Neural cell (in vitro differentiated cells): ENCODE measurements at regions not wholly inside any gene's neighbourhood (a gene's known extent, or its start where the extent isn't known, plus 50 kb on each side); places are given as distances from the start of the nearest gene placed in this dataset.

Experiments
- EP300 ChIP-seq: fragments of 450-650 bp; conservative IDR thresholded peaks from 2 replicates; pipeline ENCODE4 v1.6.1; 2014; ENCODE audit warnings: antibody characterized with exemption, mild to moderate bottlenecking, moderate library complexity; ENCODE audit not compliant: poor library complexity, severe bottlenecking
- EZH2 ChIP-seq: fragments of 200-600, 300-800 bp; shearing (Covaris generic), sonication (generic); IDR thresholded peaks from 2 replicates; pipeline ENCODE4 v1.6.1; 2014; ENCODE audit warnings: antibody characterized with exemption, low read length, borderline replicate concordance, mild to moderate bottlenecking; ENCODE audit not compliant: insufficient read depth, poor library complexity, severe bottlenecking
- POLR2AphosphoS5 ChIP-seq: IDR thresholded peaks from 2 replicates; pipeline ENCODE4 v1.6.1; 2012
- RAD21 ChIP-seq: fragments of 450-650 bp; conservative IDR thresholded peaks from 2 replicates; pipeline ENCODE4 v1.6.1; 2014; ENCODE audit warnings: antibody characterized with exemption, mild to moderate bottlenecking, moderate library complexity
- SMC3 ChIP-seq: fragments of 450-650 bp; conservative IDR thresholded peaks from 2 replicates; pipeline ENCODE4 v1.6.1; 2014; ENCODE audit warnings: antibody characterized with exemption, mild to moderate bottlenecking, moderate library complexity; ENCODE audit not compliant: poor library complexity
- TAF1 ChIP-seq: IDR thresholded peaks from 2 replicates; pipeline ENCODE4 v1.6.1; 2012; ENCODE audit warnings: low read depth
- TF ChIP-seq, protein P1 (sequence below): fragments of 450-650 bp; IDR thresholded peaks from 2 replicates; pipeline ENCODE4 v1.5.1; 2014; ENCODE audit warnings: antibody characterized with exemption, mild to moderate bottlenecking, moderate library complexity; ENCODE audit not compliant: poor library complexity, severe bottlenecking
- TF ChIP-seq, protein P2 (sequence below): IDR thresholded peaks from 2 replicates; pipeline ENCODE4 v1.6.1; 2012; ENCODE audit warnings: borderline replicate concordance

DNA sequence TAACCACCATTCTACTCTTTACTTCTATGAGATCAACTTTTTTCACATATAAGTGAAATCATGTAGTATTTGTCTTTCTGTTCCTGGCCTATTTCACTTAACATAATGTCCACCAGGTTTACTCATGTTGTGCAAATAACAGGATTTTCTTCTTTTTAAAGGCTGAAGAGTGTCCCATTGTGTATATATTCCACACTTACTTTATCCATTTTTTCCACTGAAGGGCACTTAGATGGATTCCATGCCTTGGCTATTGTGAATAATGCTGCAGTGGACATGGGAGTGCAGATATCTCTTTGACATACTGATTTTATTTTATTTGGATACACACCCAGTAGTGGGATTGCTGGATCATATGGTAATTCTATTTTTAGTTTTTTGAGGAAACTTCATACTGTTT, 181.1 kb upstream of the HMGA2 start:
- TF ChIP-seq, protein P1, sequence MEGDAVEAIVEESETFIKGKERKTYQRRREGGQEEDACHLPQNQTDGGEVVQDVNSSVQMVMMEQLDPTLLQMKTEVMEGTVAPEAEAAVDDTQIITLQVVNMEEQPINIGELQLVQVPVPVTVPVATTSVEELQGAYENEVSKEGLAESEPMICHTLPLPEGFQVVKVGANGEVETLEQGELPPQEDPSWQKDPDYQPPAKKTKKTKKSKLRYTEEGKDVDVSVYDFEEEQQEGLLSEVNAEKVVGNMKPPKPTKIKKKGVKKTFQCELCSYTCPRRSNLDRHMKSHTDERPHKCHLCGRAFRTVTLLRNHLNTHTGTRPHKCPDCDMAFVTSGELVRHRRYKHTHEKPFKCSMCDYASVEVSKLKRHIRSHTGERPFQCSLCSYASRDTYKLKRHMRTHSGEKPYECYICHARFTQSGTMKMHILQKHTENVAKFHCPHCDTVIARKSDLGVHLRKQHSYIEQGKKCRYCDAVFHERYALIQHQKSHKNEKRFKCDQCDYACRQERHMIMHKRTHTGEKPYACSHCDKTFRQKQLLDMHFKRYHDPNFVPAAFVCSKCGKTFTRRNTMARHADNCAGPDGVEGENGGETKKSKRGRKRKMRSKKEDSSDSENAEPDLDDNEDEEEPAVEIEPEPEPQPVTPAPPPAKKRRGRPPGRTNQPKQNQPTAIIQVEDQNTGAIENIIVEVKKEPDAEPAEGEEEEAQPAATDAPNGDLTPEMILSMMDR: no peak
- TF ChIP-seq EP300: no peak
- no peak for TF ChIP-seq POLR2AphosphoS5
- TF ChIP-seq, protein P2, sequence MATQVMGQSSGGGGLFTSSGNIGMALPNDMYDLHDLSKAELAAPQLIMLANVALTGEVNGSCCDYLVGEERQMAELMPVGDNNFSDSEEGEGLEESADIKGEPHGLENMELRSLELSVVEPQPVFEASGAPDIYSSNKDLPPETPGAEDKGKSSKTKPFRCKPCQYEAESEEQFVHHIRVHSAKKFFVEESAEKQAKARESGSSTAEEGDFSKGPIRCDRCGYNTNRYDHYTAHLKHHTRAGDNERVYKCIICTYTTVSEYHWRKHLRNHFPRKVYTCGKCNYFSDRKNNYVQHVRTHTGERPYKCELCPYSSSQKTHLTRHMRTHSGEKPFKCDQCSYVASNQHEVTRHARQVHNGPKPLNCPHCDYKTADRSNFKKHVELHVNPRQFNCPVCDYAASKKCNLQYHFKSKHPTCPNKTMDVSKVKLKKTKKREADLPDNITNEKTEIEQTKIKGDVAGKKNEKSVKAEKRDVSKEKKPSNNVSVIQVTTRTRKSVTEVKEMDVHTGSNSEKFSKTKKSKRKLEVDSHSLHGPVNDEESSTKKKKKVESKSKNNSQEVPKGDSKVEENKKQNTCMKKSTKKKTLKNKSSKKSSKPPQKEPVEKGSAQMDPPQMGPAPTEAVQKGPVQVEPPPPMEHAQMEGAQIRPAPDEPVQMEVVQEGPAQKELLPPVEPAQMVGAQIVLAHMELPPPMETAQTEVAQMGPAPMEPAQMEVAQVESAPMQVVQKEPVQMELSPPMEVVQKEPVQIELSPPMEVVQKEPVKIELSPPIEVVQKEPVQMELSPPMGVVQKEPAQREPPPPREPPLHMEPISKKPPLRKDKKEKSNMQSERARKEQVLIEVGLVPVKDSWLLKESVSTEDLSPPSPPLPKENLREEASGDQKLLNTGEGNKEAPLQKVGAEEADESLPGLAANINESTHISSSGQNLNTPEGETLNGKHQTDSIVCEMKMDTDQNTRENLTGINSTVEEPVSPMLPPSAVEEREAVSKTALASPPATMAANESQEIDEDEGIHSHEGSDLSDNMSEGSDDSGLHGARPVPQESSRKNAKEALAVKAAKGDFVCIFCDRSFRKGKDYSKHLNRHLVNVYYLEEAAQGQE: no peak
- no peak for TF ChIP-seq RAD21
- no peak for TF ChIP-seq EZH2
- no peak for TF ChIP-seq SMC3
- no peak for TF ChIP-seq TAF1
